ENCODE measurements at regions not wholly inside any gene's neighbourhood (a gene's known extent, or its start where the extent isn't known, plus 50 kb on each side); places are given as distances from the start of the nearest gene placed in this dataset.

DNA sequence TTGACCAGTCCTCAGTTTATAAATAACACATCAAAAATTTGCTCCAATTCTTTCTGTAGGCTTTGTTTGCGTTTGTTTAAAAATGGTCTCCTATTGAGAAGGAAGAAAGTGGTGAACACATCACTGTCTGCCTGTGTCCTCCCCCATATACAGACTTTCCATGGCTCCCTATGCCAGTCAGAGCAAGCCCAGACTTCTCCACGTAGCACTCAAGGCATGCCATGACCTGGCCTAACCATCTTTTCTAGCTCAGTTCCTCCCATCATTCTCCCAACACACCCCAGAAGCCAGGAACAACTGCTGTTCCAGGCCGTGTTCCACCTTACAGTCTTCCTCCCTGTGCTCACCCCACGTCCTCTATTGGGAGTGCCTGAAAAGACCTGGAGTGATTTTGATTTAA, 129.6 kb upstream of the ZNF618 start:
- Histone ChIP-seq H3K36me3 (ENCODE audit: control insufficient read depth, insufficient read depth, low read length) (no peaks in the 10 kb centered on the region), H3K27me3 (ENCODE audit: control insufficient read depth, insufficient read depth, low read length) (peaks cover 9% of the 10 kb centered on the region), H3K4me1 (ENCODE audit: control insufficient read depth, extremely low read depth, insufficient read depth, low read length) (no peaks in the 10 kb centered on the region)

DNA sequence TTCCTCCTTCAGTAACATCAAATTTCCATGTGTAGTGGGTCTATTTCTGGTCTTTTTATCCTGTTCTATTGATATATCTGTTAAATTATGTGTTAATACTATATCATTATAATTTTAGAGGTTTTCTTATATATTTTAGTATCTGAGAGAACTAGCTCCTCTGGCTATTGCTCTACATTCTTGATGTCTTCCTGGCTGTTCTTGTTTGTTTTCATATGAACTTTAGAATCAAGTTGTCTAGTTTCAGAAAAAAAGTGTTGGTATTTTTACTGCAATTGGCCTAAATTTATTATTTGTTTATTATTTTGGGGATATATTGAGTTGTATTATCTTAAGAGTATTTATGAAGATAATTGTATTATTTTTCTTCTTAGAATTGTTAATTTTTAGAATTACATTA, 128.0 kb upstream of the ZNF618 start:
- H3K9me3 ChIP-seq (ENCODE audit: control insufficient read depth, insufficient read depth, low read depth, low read length), result no peaks in the 10 kb centered on the region
- H2AFZ ChIP-seq (ENCODE audit: low read length), result no peak overlapping the region
- peaks cover 10% of the 10 kb centered on the region for H3K27me3 ChIP-seq (ENCODE audit: control insufficient read depth, insufficient read depth, low read length)
- H3K4me1 ChIP-seq (ENCODE audit: control insufficient read depth, extremely low read depth, insufficient read depth, low read length), result no peaks in the 10 kb centered on the region
- no peak overlapping the region for H3K27ac ChIP-seq (ENCODE audit: insufficient read depth, low read length)
- H3K79me2 ChIP-seq (ENCODE audit: control insufficient read depth, insufficient read depth, low read length), result no peaks in the 10 kb centered on the region
- H3K9ac ChIP-seq (ENCODE audit: insufficient read depth, low read length), result no peak overlapping the region
- DNase-seq (ENCODE audit: low read depth in 2 of 2), result no peak
- no peaks in the 10 kb centered on the region for H4K20me1 ChIP-seq (ENCODE audit: control insufficient read depth, extremely low read depth, insufficient read depth, low read length)
- TF ChIP-seq EZH2 (IDR thresholded peaks at IDR 0.05; ENCODE audit: low read length, missing control alignments), result no peak
- TF ChIP-seq, protein P1, sequence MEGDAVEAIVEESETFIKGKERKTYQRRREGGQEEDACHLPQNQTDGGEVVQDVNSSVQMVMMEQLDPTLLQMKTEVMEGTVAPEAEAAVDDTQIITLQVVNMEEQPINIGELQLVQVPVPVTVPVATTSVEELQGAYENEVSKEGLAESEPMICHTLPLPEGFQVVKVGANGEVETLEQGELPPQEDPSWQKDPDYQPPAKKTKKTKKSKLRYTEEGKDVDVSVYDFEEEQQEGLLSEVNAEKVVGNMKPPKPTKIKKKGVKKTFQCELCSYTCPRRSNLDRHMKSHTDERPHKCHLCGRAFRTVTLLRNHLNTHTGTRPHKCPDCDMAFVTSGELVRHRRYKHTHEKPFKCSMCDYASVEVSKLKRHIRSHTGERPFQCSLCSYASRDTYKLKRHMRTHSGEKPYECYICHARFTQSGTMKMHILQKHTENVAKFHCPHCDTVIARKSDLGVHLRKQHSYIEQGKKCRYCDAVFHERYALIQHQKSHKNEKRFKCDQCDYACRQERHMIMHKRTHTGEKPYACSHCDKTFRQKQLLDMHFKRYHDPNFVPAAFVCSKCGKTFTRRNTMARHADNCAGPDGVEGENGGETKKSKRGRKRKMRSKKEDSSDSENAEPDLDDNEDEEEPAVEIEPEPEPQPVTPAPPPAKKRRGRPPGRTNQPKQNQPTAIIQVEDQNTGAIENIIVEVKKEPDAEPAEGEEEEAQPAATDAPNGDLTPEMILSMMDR (conservative IDR thresholded peaks at IDR 0.05 in 1 of 2, IDR thresholded peaks at IDR 0.05 in 1 of 2; ENCODE audit: low read depth in 1 of 2, low read length in 2 of 2), result no peak
- no peak overlapping the region for H3K4me2 ChIP-seq (ENCODE audit: extremely low read depth, insufficient read depth, low read length)
- H3K4me3 ChIP-seq (replicated peaks in 1 of 4; ENCODE audit: control extremely low read depth in 1 of 4, insufficient read depth in 1 of 4, low read depth in 3 of 4, low read length in 4 of 4), result no peak overlapping the region
- no peaks in the 10 kb centered on the region for H3K36me3 ChIP-seq (ENCODE audit: control insufficient read depth, insufficient read depth, low read length)

More for the DNA sequence above, 129.6 kb upstream of the ZNF618 start:
- Histone ChIP-seq H2AFZ (ENCODE audit: low read length) (no peak overlapping the region), H3K9me3 (ENCODE audit: control insufficient read depth, insufficient read depth, low read depth, low read length) (no peaks in the 10 kb centered on the region), H3K4me2 (ENCODE audit: extremely low read depth, insufficient read depth, low read length) (no peak overlapping the region), H3K27ac (ENCODE audit: insufficient read depth, low read length) (no peak overlapping the region), H3K4me3 (replicated peaks in 1 of 4; ENCODE audit: control extremely low read depth in 1 of 4, insufficient read depth in 1 of 4, low read depth in 3 of 4, low read length in 4 of 4) (no peak overlapping the region), H4K20me1 (ENCODE audit: control insufficient read depth, extremely low read depth, insufficient read depth, low read length) (no peaks in the 10 kb centered on the region), H3K79me2 (ENCODE audit: control insufficient read depth, insufficient read depth, low read length) (no peaks in the 10 kb centered on the region), H3K9ac (ENCODE audit: insufficient read depth, low read length) (no peak overlapping the region)
- no peak for TF ChIP-seq EZH2 (IDR thresholded peaks at IDR 0.05; ENCODE audit: low read length, missing control alignments)
- TF ChIP-seq, protein P1 (conservative IDR thresholded peaks at IDR 0.05 in 1 of 2, IDR thresholded peaks at IDR 0.05 in 1 of 2; ENCODE audit: low read depth in 1 of 2, low read length in 2 of 2), result no peak
- DNase-seq (ENCODE audit: low read depth in 2 of 2), result no peak

DNA sequence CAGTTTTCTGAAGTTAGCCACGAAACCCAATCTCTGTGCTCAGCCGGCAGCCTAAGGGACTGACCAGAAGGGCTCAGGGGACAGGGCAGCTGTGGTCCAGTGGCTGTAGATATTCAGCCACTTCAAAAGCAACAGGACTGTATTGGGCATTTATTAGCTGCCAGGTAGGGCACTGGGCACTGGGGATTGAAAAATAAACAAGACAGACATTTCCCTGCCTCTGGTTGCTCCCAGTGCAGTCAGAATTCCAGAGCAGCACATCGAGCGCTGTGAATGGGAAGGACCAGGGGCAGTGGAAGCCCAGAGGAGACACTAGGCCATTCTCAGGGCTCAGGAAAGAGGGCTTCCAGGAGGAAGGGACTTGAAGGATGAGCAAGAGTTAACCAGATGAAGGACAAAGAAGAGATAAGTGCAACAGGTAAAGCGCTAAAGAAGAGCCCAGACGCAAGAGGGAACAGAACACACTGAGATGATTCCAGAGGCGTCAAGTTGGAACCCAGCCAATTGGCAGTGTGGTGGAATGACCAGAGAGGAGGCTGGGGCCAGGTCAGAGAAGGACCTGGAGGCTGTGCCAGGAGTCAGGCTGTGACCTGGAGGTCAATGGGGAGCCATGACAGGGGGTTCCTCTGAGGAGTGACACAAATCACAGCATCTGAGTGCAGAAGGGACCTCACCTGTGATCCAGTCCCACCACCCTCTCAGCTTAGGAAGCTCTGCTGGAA, 122.5 kb upstream of the ZNF618 start:
- H3K9ac ChIP-seq (ENCODE audit: insufficient read depth, low read length), result no peak overlapping the region
- H3K4me1 ChIP-seq (ENCODE audit: control insufficient read depth, extremely low read depth, insufficient read depth, low read length), result no peaks in the 10 kb centered on the region
- no peaks in the 10 kb centered on the region for H3K36me3 ChIP-seq (ENCODE audit: control insufficient read depth, insufficient read depth, low read length)
- peaks cover 13% of the 10 kb centered on the region for H3K27me3 ChIP-seq (ENCODE audit: control insufficient read depth, insufficient read depth, low read length)
- no peak overlapping the region for H3K4me2 ChIP-seq (ENCODE audit: extremely low read depth, insufficient read depth, low read length)
- no peak for DNase-seq (ENCODE audit: low read depth in 2 of 2)
- H3K79me2 ChIP-seq (ENCODE audit: control insufficient read depth, insufficient read depth, low read length), result no peaks in the 10 kb centered on the region
- H4K20me1 ChIP-seq (ENCODE audit: control insufficient read depth, extremely low read depth, insufficient read depth, low read length), result no peaks in the 10 kb centered on the region
- no peak overlapping the region for H2AFZ ChIP-seq (ENCODE audit: low read length)
- no peak overlapping the region for H3K4me3 ChIP-seq (replicated peaks in 1 of 4; ENCODE audit: control extremely low read depth in 1 of 4, insufficient read depth in 1 of 4, low read depth in 3 of 4, low read length in 4 of 4)
- H3K9me3 ChIP-seq (ENCODE audit: control insufficient read depth, insufficient read depth, low read depth, low read length), result no peaks in the 10 kb centered on the region
- H3K27ac ChIP-seq (ENCODE audit: insufficient read depth, low read length), result no peak overlapping the region
- TF ChIP-seq EZH2 (IDR thresholded peaks at IDR 0.05; ENCODE audit: low read length, missing control alignments), result no peak
- TF ChIP-seq, protein P1 (conservative IDR thresholded peaks at IDR 0.05 in 1 of 2, IDR thresholded peaks at IDR 0.05 in 1 of 2; ENCODE audit: low read depth in 1 of 2, low read length in 2 of 2), result no peak

All from fibroblast of lung (primary cell).